Kidney tubule cell (primary cell): ENCODE measurements at regions not wholly inside any gene's neighbourhood (a gene's known extent, or its start where the extent isn't known, plus 50 kb on each side); places are given as distances from the start of the nearest gene placed in this dataset.
"Not testable (repeated sequence)": the region's sequence is repeated elsewhere in the genome, so short reads cannot be mapped to it uniquely, and the experiment has no call there.

Source experiments
- DNase-seq: peaks from one replicate; pipeline ENCODE4 v3.0.0-alpha.2; 2018; ENCODE audit warnings: low spot score

GRCh38 chr4:49323573-49323940 lies 337.5 kb downstream of the CWH43 start:
- not testable (repeated sequence) for DNase-seq
